OCI-LY7 (cell line): ENCODE measurements at regions not wholly inside any gene's neighbourhood (a gene's known extent, or its start where the extent isn't known, plus 50 kb on each side); places are given as distances from the start of the nearest gene placed in this dataset.

Source experiments
- EZH2phosphoT487 ChIP-seq: fragments of 200-600 bp; sonication (generic); IDR thresholded peaks from 2 replicates; pipeline ENCODE4 v1.6.1; 2018; ENCODE audit warnings: low read depth, borderline replicate concordance, mild to moderate bottlenecking, mixed run types, antibody characterized with exemption, low read length, moderate library complexity, mixed read lengths
- TF ChIP-seq, protein P1 (sequence below): fragments of 200-600 bp; sonication (generic); conservative IDR thresholded peaks from 2 replicates; pipeline ENCODE4 v1.5.1; 2014; ENCODE audit warnings: mild to moderate bottlenecking, antibody characterized with exemption, low read length, moderate library complexity, mixed read lengths

DNA sequence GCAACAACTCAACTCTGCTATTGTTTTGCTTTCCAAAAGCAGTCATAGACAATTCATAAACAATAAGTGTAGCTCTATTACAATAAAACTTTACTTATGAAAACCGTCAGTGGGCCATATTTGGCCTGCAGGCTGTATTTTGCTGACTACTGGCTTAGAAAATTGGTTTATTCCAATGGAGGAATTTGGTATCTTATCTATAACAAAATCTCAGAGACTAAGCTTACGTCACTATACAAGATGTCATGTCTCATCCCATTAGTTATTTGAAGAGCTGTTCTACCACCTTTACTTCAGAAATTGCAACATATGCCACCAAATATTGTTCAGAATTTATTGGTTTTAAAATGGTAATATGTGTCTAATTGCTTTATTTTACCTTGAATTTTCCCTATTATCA lies 436.9 kb downstream of the HTR1B start:
- TF ChIP-seq, protein P1, sequence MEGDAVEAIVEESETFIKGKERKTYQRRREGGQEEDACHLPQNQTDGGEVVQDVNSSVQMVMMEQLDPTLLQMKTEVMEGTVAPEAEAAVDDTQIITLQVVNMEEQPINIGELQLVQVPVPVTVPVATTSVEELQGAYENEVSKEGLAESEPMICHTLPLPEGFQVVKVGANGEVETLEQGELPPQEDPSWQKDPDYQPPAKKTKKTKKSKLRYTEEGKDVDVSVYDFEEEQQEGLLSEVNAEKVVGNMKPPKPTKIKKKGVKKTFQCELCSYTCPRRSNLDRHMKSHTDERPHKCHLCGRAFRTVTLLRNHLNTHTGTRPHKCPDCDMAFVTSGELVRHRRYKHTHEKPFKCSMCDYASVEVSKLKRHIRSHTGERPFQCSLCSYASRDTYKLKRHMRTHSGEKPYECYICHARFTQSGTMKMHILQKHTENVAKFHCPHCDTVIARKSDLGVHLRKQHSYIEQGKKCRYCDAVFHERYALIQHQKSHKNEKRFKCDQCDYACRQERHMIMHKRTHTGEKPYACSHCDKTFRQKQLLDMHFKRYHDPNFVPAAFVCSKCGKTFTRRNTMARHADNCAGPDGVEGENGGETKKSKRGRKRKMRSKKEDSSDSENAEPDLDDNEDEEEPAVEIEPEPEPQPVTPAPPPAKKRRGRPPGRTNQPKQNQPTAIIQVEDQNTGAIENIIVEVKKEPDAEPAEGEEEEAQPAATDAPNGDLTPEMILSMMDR = no peak
- no peak for TF ChIP-seq EZH2phosphoT487
